ENCODE measurements at regions not wholly inside any gene's neighbourhood (a gene's known extent, or its start where the extent isn't known, plus 50 kb on each side); places are given as distances from the start of the nearest gene placed in this dataset.
"Not testable (repeated sequence)": the region's sequence is repeated elsewhere in the genome, so short reads cannot be mapped to it uniquely, and the experiment has no call there.

DNA sequence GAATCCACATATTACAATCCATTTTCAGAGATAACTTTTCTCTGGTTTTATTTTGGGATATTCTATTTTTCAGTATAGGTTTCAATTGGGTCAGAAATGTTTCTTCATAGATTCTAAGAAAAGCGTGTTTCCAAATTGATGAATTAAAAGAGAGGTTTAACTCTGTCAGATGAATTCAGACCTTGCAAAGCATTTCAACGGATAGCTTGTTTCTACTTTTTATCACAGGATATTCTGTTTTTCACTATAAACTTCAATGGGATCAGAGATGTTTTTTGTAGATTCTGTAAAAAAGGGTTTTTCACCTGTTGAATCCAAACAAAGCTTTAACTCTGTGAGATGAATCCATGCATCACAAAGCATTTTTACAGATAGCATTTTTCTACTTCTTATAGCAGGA, 1498.1 kb downstream of the UQCRFS1 start:
- DNase-seq (ENCODE audit: low read depth): no peak

DNA sequence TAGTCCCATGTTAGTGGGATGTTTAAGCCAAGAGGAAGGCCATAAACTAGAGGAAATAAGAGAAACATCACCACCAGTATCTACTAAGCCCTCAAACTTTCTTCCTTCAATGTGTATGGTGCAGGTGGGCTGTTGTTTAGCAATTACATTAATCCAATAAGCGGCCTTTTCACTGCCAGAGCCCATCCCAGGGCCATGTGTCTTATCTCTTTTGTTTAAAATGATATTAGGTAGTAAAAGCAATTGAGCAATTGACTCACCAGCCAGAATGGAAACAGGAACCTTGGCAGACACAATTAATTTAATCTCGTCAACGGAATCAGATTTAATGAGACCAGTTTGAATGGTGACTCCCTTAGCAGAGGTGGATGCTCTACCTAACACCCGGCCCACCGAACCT, 1503.5 kb downstream of the UQCRFS1 start:
- DNase-seq (ENCODE audit: low read depth): no peak

DNA sequence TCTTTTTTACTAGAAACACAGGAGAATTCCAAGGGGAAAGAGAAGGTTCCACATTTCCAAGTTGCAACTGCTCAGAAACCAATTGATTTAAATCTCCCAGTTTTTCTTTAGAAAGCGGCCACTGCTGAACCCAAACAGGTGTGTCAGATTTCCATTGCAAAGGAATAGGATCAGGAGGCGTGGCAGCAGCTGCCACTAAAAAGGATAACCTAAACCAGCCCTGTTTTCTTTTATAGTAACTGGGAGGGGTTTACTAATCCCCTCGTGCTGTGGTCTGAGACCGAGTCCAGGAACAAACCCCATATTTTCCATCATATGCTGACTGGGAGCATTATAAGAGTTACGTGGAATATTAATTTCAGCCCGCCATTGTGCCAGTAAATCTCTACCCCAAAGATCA, 1504.0 kb downstream of the UQCRFS1 start:
- not testable (repeated sequence) for DNase-seq (ENCODE audit: low read depth)

DNA sequence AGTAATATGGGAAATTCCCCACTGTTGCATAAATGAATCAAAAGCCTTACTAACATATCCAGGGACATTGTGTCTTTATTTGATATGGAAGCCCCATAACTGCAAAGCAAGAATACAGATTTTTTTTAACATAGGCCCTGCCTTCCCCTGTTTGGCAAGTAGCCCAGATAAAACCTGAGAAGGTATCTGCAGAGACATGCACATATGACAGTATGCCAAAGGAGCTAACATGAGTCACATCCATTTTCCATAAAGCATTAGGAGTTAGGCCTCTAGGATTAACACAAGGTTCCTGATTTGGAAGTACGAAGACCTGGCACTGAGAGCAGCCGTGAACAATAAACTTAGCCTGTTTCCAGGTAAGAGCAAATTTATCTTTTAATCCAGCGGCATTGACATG, 1505.9 kb downstream of the UQCRFS1 start:
- DNase-seq (ENCODE audit: low read depth): not testable (repeated sequence)

DNA sequence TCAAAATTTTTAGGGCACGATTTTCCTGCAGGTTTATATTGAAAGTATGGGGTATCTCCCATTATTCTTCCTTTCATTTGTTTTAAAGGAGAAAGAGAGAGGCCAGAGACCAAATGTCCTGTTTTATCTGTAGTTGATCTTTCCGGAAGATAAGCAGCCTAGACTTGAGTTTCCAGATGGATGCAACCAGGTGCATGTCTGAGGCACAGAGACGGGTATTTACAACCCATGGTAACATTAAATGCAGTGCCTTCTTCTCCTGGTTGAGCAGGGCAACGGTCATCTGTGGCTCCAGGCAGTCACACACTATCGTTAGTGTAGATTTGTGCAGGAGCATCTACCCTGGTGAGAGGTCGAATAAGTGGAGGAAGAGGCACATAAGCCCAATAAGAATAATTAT, 1507.1 kb downstream of the UQCRFS1 start:
- no peak for DNase-seq (ENCODE audit: low read depth)

DNA sequence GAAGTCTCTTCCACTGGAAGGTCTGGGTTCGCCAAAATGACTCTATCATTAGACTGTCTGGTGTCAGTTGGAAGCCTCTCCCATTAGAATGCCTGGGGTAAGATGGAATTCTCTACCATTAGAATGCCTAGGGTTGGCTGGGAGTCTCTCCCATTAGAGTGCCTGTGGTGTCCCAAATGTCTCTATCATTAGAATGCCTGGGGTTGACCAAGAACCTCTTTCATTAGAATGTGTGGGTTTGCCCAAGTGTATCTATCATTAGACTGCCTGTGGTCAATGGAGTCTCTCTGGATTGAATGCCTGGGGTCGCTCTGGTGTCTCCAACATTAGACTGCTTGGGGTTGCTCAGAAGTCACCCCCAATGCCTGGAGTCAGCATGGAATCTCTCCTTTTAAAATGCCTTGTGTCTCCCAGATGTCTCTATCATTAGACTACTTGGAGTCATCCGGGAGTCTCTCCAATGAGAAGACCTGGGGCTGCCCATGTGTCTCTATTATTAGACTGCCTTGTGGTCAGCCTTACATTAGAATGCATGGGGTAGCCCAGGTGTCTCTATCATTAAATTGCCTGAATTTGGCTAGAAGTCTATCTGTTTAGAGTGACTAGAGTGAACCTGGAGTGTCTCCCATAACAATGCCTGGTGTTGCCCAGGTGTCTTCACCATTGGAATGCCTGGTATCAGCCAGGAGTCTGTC, 1518.4 kb downstream of the UQCRFS1 start:
- no peak for DNase-seq (ENCODE audit: low read depth)

DNA sequence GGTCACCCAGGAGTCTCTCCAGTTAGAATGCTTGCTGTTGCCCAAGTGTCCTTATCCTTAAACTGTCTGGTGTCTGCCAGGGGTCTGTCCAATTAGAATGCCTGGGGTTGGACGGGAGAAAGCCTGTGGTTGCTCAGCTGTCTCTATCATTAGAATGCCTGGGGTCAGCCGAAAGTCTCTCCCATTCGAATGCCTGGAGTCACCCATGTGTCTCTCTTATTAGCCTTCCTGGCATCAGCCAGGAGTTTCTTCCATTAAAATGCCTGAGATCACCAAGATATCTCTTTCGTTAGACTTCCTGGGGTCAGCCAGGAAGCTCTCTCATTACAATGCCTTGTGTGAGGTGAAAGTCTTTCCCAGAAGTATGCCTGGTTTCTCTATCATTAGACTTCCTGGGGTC, 1521.0 kb downstream of the UQCRFS1 start:
- DNase-seq (ENCODE audit: low read depth): no peak

DNA sequence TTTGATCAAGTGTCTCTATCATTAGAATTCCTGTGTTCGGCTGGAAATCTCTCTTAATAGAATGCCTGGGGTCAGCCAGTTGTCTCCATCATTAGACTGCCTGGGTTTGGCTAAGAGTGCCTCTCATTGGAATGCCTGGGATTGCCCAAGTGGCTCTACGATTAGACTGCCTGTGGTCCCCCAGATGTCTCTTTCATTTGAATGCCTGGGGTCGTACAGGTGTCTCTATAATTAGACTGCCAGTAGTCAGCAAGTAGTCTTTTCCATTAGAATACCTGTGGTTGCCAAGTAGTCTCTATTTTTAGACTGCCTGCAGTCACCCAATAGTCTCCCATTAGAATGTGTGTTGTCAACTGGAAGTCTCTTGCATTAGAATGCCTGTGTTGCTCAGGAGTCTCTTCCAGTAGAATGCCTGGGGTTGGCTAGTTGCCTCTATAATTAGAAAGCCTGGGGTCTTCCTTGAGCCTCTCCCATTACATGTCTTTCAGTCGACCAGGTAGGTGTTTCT, 1523.2 kb downstream of the UQCRFS1 start:
- no peak for DNase-seq (ENCODE audit: low read depth)

DNA sequence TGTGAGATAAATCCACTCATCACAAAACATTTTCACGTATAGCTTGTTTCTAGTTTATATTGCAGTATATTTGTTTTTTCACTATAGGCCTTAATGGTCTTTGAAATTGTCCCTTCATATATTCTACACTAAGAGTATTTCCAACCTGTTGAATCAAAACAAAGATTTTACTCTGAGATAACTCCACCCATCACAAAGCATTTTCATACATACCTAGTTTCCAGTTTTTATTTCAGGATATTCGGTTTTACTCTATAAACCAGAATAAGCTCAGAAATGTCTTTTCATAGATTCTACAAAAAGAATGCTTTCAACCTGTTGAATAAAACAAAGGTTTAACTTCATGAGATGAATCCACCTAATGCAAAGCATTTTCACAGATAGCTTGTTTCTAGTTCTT, 1528.7 kb downstream of the UQCRFS1 start:
- no peak for DNase-seq (ENCODE audit: low read depth)

DNA sequence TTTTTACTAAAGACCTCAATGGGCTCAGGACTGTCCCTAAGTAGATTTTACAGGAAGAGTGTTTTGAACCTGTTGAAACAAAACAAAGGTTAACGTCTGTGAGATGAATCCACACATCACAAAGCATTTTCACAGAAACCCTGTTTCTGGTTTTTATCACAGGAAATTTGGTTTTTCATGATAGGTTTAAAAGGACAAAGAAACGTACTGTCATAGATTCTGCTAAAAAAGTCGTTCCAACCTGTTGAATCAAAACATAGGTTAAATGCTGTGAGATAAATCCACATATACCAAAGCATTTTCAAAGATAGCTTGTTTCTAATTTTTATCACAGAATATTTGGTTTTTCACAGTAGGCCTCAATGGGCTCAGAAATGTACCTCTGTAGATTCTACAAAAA, 1531.0 kb downstream of the UQCRFS1 start:
- DNase-seq (ENCODE audit: low read depth): no peak

DNA sequence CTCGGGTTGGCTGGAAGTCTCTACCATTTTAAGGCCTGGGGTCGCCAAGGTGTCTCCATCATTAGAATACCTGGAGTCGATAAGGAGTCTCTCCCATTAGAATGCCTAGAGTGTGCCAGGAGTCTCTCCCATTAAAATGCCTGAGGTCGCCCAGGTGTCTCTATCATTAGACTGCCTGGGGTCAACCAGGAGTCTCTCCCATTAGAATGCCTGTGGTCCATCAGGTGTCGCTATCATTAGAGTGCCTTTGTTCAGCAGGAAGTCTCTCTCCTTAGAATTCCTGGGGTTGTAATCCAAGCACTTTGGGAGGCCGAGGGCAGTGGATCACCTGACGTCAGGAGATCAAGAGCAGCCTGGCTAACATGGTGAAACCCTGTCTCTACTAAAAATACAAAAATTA, 1533.0 kb downstream of the UQCRFS1 start:
- no peak for DNase-seq (ENCODE audit: low read depth)

DNA sequence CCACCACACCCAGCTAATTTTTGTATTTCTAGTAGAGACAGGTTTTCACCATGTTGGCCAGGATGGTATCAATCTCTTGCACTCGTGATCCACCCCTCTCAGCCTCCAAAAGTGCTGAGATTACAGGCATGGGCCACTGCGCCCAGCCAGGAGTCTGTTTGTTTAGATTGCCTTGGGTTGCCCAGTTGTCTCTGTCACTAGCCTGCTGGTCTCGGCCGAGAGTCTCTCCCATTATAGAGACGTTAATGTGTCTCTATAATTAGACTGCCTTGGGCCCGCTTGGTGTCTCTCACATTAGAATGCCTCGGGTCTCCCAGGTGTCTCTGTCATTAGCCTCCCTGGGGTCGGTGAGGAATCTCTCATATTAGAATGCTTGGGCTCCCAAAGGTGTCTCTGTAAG, 1533.6 kb downstream of the UQCRFS1 start:
- no peak for DNase-seq (ENCODE audit: low read depth)

DNA sequence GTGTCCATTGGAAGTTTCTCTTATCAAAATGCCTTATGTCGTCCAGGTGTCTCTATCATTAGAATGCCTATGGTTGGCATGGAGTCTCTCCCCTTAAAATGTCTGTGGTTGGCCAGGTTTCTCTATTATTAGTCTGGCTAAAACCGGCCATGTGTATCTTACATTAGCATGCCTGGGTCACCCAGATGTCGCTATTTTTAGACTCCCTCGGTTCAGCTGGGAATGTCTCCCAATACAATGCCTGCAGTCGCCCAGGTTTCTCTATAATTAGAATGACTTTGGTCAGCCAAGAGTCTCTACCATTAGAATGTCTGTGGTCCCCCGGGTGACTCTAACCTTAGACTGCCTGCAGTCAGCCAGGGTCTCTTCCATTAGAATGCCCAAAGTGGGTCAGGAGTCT, 1536.1 kb downstream of the UQCRFS1 start:
- DNase-seq (ENCODE audit: low read depth): no peak

DNA sequence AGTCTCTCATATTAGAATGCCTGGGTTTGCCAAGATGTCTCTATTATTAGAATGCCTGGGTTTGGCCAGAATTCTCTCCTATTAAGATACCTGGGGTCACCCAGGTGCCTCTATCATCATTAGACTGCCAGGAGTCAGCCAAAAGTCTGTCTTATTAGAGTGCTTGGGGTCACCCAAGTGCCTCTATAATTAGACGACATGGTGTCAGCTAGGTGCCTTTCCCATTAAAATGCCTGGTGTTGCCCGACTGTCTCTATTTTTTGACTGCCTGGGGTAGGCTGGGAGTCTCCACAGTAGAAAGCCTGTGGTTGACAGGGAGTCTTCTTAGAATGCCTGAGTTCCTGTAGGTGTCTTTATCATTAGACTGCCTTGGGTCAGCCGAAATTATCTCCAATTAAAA, 1536.6 kb downstream of the UQCRFS1 start:
- no peak for DNase-seq (ENCODE audit: low read depth)

DNA sequence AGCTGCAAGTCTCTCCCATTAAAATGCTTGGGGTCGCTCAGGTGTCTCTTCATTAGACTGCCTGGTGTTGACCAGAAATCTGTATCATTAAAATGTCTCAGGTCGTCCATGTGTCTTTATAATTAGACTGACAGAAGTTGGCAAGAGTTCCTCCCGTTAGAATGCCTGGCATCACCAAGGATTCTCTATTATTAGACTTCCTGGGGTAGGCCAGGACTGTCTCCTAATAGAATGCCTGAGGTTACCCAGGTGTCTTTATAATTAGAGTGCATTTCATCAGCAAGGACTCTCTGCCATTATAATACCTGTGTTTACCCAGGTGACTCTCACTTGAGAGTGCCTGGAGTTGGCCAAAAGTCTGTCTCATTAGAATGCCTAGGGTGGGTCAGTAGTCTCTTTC, 1537.2 kb downstream of the UQCRFS1 start:
- no peak for DNase-seq (ENCODE audit: low read depth)

DNA sequence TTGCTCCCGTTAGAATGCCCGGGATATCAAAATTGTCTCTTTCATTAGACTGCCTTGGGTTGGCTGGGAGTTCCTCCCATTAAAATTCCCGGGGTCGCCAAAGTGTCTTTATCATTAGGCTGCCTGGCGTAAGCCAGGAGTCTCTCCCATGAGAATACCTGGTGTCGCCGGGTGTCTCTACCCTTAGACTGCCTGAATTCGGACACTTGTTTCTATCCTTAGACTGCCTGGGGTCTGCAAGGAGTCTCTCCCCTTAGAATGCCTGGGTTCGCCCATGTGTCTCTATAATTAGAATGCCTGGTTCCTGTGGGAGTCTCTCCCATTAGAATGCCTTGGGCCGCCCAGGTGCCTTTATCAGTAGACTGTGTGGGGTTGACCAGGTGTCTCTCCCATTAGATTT, 1538.2 kb downstream of the UQCRFS1 start:
- DNase-seq (ENCODE audit: low read depth): no peak

DNA sequence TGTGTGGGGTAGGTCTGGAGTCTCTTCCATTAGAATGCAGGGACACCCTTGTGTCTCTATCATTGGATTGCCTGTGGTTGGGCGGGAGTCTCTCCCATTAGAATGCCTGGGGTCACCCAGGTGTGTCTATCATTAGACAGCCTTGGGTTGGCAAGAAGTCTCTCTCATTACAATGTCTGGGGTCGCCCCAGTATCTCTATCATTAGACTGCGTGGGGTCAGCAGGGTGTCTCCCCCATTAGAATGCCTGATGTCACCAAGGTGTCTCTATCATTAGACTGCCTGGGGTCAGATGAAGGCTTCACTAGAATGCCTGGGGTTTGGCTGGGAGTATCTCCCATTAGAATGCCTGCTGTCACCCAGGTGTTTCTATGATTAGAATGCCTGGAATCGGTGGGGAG, 1539.0 kb downstream of the UQCRFS1 start:
- no peak for DNase-seq (ENCODE audit: low read depth)

DNA sequence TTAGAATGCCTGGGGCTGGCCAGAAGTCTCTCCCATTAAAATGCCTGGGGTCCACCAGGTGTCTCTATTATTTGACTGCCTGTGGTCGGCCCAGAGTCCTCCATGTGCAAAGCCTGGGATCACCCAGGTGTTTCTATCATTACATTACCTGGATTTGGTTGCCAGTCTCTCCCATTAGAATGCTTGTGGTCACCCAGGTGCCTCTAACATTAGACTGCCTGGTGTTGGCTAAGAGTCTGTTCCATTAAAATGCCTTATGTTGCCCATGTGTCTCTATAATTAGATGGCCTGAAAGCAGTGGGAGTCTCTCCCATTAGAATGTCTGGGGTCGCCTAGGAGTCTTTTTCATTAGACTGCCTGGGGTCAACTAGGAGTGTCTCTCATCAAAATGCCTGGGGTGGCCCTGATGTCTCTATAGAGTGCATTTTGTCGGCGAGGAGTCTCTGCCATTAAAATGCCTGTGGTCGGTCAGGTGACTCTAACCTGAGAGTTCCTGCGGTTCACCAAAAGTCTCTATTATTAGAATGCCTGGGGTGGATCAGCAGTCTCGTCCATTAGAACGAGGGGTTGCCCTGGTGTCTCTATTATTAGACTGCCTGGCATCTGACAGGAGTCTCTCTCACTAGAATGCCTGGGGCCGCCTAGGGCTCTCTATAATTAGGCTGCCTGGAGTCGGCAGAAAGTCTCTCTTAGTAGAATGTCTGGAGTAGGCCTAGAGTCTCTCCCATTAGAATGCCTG, 1540.5 kb downstream of the UQCRFS1 start:
- DNase-seq (ENCODE audit: low read depth): no peak

DNA sequence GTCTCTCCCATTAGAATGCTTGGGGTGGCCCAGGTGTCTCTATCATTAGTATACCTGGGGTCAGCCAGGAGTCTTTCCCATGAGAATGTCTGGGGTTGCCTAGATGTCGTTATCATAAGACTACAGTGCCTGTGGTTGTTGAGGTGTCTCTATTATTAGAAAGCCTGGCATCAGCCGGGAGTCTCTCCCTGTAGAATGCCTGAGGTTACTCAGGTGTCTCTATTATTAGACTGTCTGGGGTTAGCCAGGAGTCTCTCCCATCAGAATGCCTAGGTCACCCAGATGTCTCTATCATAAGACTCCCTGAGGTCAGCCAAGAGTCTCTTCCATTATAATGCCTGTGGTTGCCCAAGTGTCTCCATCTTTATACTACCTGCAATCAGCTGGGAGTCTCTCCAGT, 1541.1 kb downstream of the UQCRFS1 start:
- DNase-seq (ENCODE audit: low read depth): no peak

DNA sequence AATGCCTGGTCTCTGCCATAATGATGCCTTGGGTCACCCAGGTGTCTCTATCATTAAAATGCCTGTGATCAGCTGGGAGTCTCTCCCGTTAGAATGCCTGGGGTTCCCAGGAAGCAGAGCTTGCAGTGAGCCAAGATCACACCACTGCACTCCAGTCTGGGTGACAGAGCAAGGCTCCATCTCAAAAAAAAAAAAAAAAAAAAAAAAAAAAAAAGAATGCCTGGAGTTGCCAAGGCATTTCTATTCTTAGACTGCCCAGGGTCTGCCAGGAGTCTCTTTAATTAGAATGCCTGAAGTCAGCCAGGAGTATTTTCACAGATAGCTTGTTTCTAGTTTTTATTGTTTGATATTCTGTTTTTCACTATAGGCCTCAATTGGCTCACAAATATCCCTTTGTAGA, 1552.5 kb downstream of the UQCRFS1 start:
- no peak for DNase-seq (ENCODE audit: low read depth)

DNA sequence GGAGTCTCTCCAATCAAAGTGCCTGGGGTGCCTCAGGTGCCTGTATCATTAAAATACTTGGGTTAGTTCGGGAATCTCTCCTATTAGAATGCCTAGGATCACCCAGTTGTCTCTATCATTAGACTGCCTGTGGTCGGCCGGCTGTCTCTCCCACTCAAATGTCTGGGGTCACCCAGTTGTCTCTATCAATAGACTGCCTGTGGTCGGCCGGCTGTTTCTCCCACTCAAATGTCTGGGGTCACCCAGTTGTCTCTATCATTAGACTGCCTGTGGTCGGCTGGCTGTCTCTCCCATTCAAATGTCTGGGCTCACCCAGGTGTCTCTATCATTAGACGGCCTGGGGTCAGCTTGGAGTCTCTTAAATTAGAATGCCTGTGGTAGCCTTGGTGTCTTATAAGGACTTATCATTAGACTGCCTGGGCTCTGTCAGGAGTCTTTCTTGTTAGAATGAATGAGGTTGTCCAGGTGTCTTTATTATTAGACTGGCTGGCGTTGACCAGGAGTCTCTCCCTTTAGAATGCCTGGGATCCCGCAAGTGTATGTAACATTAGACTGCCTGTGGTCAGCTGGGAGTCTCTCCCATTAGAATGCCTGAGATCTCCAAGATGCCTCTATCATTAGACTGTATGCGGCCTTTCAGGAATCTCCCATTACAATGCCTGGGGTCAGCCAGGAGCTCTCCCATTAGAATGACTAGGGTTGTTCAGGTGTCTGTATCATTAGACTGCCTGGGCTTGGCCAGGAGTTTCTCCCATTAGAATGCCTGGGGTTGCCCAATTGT, 1555.5 kb downstream of the UQCRFS1 start:
- DNase-seq (ENCODE audit: low read depth): no peak

DNA sequence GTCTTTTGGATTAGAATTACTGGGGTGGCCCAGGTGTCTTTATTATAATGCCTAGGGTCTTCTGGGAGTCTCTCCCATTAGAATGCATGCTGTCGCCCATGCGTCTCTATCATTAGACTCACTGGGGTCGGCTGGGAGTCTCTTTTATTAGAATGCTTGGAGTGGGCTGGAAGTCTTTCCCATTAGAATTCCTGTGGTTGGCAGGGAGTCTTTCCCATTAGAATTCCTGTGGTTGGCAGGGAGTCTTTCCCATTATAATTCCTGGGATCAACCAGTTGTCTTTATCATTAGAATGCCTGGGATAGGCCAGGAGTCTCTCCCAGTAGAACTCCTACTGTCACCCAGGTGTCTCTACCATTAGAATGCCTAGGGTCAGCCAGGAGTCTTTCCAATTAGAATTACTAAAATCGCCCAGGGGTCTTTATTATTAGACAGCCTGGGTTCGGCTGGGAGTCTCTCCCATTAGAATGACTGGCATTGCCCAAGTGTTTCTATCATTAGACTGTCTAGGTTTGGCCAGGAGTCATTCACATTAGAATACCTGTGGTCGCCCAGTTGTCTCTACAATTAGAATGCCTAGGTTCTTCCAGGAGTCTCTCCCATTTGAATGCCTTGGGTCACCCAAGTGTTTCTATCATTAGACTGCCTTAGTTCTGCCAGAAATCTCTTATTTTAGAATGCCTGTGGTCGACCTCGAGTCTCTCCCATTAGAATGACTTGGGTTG, 1558.5 kb downstream of the UQCRFS1 start:
- DNase-seq (ENCODE audit: low read depth): no peak

Data from activated T-helper 1 cell treated with Interleukin-2 at 50 U/mL for 16 hours (primary cell).